NCI-H2107 (cell line): ENCODE measurements at regions not wholly inside any gene's neighbourhood (a gene's known extent, or its start where the extent isn't known, plus 50 kb on each side); places are given as distances from the start of the nearest gene placed in this dataset.

Experiments
- DNase-seq: peaks from one replicate; lab custom pipeline; 2025; lab: John Stamatoyannopoulos, UW

GRCh38 chr14:38311655-38312054 is 55.8 kb upstream of the CLEC14A start:
- DNase-seq = no peak

- DNase-seq = no peak
These were observed 54.6 kb upstream of the CLEC14A start for GRCh38 chr14:38310420-38310995.

- DNase-seq = no peak
These were observed 53.8 kb upstream of the CLEC14A start for GRCh38 chr14:38309522-38310277.
